Smooth muscle cell (in vitro differentiated cells): ENCODE measurements at regions not wholly inside any gene's neighbourhood (a gene's known extent, or its start where the extent isn't known, plus 50 kb on each side); places are given as distances from the start of the nearest gene placed in this dataset.
"Not testable (repeated sequence)": the region's sequence is repeated elsewhere in the genome, so short reads cannot be mapped to it uniquely, and the experiment has no call there.

ENCODE experiments used
- DNase-seq: peaks from one replicate; lab custom pipeline; 2025; ENCODE audit not compliant: unreplicated experiment; lab: John Stamatoyannopoulos, UW
- H2AFZ ChIP-seq: fragments of 200-600 bp; sonication (generic); 2 replicates; pipeline ENCODE4 v1.6.0; 2016; ENCODE audit warnings: antibody characterized with exemption, low read depth, mild to moderate bottlenecking
- H3F3A ChIP-seq: fragments of 200-600 bp; sonication (generic); 2 replicates; pipeline ENCODE4 v1.6.0; 2017; ENCODE audit warnings: antibody characterized with exemption, low read depth
- H3K27ac ChIP-seq: fragments of 200-600 bp; sonication (generic); 2 replicates; pipeline ENCODE4 v1.5.1; 2016; ENCODE audit warnings: low read depth, mild to moderate bottlenecking
- H3K27me3 ChIP-seq: fragments of 200-600 bp; sonication (generic); 2 replicates; pipeline ENCODE4 v1.6.1; 2016; ENCODE audit warnings: low read depth, mild to moderate bottlenecking
- H3K36me3 ChIP-seq: fragments of 200-600 bp; sonication (generic); 2 replicates; pipeline ENCODE4 v1.5.1; 2016; ENCODE audit warnings: low read depth
- H3K4me1 ChIP-seq: fragments of 200-600 bp; sonication (generic); 2 replicates; pipeline ENCODE4 v1.5.1; 2016; ENCODE audit warnings: low read depth
- H3K4me2 ChIP-seq: fragments of 200-600 bp; sonication (generic); 2 replicates; pipeline ENCODE4 v1.6.0; 2016; ENCODE audit warnings: mild to moderate bottlenecking
- H3K4me3 ChIP-seq: fragments of 200-600 bp; sonication (generic); 2 replicates; pipeline ENCODE4 v1.5.1; 2016; ENCODE audit warnings: mild to moderate bottlenecking
- H3K79me2 ChIP-seq: fragments of 200-600 bp; sonication (generic); 2 replicates; pipeline ENCODE4 v1.6.0; 2016; ENCODE audit warnings: low read depth, mild to moderate bottlenecking
- H3K9ac ChIP-seq: fragments of 200-600 bp; sonication (generic); 2 replicates; pipeline ENCODE4 v1.6.0; 2016; ENCODE audit warnings: low read depth
- H3K9me3 ChIP-seq: fragments of 200-600 bp; sonication (generic); replicated peaks from 2 replicates; pipeline ENCODE4 v1.5.1; 2016; ENCODE audit warnings: low read depth
- H4K20me1 ChIP-seq: fragments of 200-600 bp; sonication (generic); 2 replicates; pipeline ENCODE4 v1.6.0; 2016; ENCODE audit warnings: low read depth
- WGBS: methylation state at CpG from one replicate; pipeline ENCODE4 v1.1.7; 2016; ENCODE audit warnings: low lambda C conversion rate; 5-methylcytosine and 5-hydroxymethylcytosine counted together
- TF ChIP-seq, protein P1 (sequence below): fragments of 200-600 bp; sonication (generic); IDR thresholded peaks from 2 replicates; pipeline ENCODE4 v1.5.1; 2017; ENCODE audit warnings: borderline replicate concordance, mild to moderate bottlenecking, antibody characterized with exemption; ENCODE audit not compliant: insufficient read depth, poor library complexity, severe bottlenecking

DNA sequence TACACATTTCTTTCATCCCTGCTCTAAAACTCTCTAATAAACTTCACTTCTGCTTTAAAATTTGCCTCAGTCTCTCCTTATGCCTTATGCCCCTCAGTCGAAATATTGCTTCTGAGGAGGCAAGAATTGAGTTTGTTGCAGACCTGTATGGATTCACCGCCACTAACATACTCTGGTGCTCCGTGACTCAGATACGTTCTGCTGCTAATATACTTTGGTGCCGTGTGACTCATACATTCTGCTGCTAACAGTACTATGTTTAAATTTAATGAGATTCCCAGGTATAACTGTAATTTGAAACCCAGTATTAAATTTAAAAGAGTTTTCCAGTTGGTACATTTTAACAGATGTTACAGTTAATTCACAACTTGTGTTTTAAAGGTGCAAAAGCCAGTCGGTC lies 82.0 kb upstream of the TGIF2LX start:
- H3K36me3 ChIP-seq, H3K27me3 ChIP-seq: not testable (repeated sequence)

DNA sequence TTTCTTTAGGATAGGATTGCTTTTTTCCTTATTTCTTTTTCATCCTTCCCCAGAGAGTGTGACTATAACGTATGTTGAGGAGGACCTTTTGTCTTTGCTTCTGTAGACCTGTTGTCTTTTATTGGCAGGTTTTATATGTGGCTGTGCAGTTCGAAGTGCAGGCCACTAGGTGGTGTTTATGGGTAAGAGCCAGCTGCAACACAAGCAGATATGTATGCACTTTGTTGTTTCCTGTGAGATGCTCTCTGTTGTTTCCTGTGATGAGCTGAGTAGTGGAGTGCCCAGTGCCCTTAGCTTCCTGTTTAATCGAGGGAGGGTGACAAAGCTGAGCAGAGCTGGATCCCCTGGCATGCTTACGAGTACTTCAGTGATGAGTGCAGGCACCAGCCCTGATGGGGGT lies 50.0 kb upstream of the TGIF2LX start:
- H3K27ac ChIP-seq, H2AFZ ChIP-seq, H3K4me2 ChIP-seq, H3K9me3 ChIP-seq, H3F3A ChIP-seq, H3K36me3 ChIP-seq, H3K4me3 ChIP-seq, H3K79me2 ChIP-seq, H4K20me1 ChIP-seq, H3K4me1 ChIP-seq, DNase-seq, H3K27me3 ChIP-seq, H3K9ac ChIP-seq: not testable (repeated sequence)
- TF ChIP-seq, protein P1, sequence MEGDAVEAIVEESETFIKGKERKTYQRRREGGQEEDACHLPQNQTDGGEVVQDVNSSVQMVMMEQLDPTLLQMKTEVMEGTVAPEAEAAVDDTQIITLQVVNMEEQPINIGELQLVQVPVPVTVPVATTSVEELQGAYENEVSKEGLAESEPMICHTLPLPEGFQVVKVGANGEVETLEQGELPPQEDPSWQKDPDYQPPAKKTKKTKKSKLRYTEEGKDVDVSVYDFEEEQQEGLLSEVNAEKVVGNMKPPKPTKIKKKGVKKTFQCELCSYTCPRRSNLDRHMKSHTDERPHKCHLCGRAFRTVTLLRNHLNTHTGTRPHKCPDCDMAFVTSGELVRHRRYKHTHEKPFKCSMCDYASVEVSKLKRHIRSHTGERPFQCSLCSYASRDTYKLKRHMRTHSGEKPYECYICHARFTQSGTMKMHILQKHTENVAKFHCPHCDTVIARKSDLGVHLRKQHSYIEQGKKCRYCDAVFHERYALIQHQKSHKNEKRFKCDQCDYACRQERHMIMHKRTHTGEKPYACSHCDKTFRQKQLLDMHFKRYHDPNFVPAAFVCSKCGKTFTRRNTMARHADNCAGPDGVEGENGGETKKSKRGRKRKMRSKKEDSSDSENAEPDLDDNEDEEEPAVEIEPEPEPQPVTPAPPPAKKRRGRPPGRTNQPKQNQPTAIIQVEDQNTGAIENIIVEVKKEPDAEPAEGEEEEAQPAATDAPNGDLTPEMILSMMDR, result peak; percentile 41
- WGBS, result 36% methylated on average over 4 of the region's 4 CpGs

More for the DNA sequence above, 82.0 kb upstream of the TGIF2LX start:
- H2AFZ ChIP-seq, H3F3A ChIP-seq, H3K9ac ChIP-seq, H3K9me3 ChIP-seq, H3K79me2 ChIP-seq, DNase-seq, H3K4me3 ChIP-seq, H3K27ac ChIP-seq, H3K4me1 ChIP-seq, H4K20me1 ChIP-seq, H3K4me2 ChIP-seq: not testable (repeated sequence)
- 85% methylated on average over 6 of the region's 6 CpGs for WGBS
